Esophagus squamous epithelium (tissue), 4 donors: ENCODE measurements at regions not wholly inside any gene's neighbourhood (a gene's known extent, or its start where the extent isn't known, plus 50 kb on each side); places are given as distances from the start of the nearest gene placed in this dataset.

Experiments used
- CTCF ChIP-seq, 6 experiments: fragments of 450-650 bp in 4 of 6; fragments of 200-600 bp in 2 of 6; sonication (generic) in 2 of 6; IDR thresholded peaks; one replicate each; pipeline ENCODE4 v1.5.1; 2016 to 2019; ENCODE audit warnings: antibody characterized with exemption in 6 of 6, mild to moderate bottlenecking in 4 of 6, moderate library complexity in 4 of 6
- POLR2A ChIP-seq, 4 donors: fragments of 450-650 bp; IDR thresholded peaks; one replicate each; pipeline ENCODE4 v1.6.1; 2017; ENCODE audit warnings: antibody characterized with exemption in 4 of 4, mild to moderate bottlenecking in 4 of 4, moderate library complexity in 3 of 4

DNA sequence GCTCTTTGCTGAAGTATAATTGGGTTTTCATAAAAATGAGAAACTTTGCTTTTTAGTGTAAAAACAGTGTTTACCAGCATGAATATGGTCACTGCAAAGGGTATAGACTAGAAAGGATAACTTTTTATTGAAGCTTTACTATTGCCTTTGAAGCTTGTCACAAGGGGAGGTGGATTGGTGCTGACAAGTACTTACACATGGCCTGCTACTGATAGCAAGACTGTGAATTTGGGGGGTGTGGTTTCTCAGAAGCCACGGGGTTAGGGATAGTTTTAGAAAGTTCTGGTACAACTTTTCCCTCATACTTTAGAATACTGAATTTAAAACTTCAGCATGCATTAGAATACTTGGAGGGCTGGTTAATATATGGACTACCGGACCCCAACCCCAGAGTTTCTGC, 294.1 kb downstream of the SOCS6 start:
- no peak for TF ChIP-seq CTCF (IDR thresholded peaks at IDR 0.05)
- TF ChIP-seq POLR2A (IDR thresholded peaks at IDR 0.05) = no peak
